HepG2 (cell line): ENCODE measurements at regions not wholly inside any gene's neighbourhood (a gene's known extent, or its start where the extent isn't known, plus 50 kb on each side); places are given as distances from the start of the nearest gene placed in this dataset.

Experiments used
- ATAC-seq: fragments of 200-7000 bp; cut with Tn5 transposase; 3 replicates; pipeline ENCODE4 v1.9.1; 2020; ENCODE audit warnings: mild to moderate bottlenecking, moderate library complexity
- BruUV-seq: library from RNA; stranded (reverse); fragments of 400-500 nt; replicated peaks from 2 replicates; lab custom pipeline; 2021; lab: Mats Ljungman, UMichigan
- CTCF ChIA-PET: fragments of 300-600 bp; formaldehyde crosslinking; extraction: SDS; loops from one replicate; lab custom pipeline; 2021; ENCODE audit warnings: low total read pairs, inconsistent platforms, low intra/inter-chr PET ratio; lab: Yijun Ruan, JAX
- POLR2A ChIA-PET: fragments of 350-600 bp; sonication (Branson Sonifier 250); formaldehyde crosslinking; loops from one replicate; lab custom pipeline; 2020; ENCODE audit warnings: antibody characterized with exemption, inconsistent platforms; lab: Yijun Ruan, JAX
- DNase-seq: peaks from one replicate; pipeline ENCODE4 v3.0.0-alpha.2; 2015; ENCODE audit warnings: low spot score
- FAIRE-seq: peaks from 3 replicates; lab custom pipeline; 2011; peaks lifted over from hg19 to GRCh38; lab: Jason Lieb, UNC
- H2AFZ ChIP-seq: one replicate; pipeline ENCODE4 v1.6.1; 2011; ENCODE audit warnings: low read length, inconsistent platforms
- H3K27ac ChIP-seq: fragments of 300-600 bp; 3 replicates; pipeline ENCODE4 v1.8.0; 2011; ENCODE audit warnings: mixed run types, mild to moderate bottlenecking, mixed read lengths, low read length, inconsistent platforms; ENCODE audit not compliant: insufficient read depth; ENCODE audit errors: extremely low read length
- H3K27me3 ChIP-seq, 2 experiments: fragments of 200-600 bp in 1 of 2; 2 replicates in 1 of 2; 3 replicates in 1 of 2; pipeline versions ENCODE4 v1.6.0 to v1.8.0; 2011; ENCODE audit warnings: low read length in 2 of 2, mild to moderate bottlenecking in 2 of 2, moderate library complexity in 2 of 2, inconsistent platforms in 1 of 2; ENCODE audit not compliant: insufficient read depth in 2 of 2, control insufficient read depth in 1 of 2
- H3K36me3 ChIP-seq, 2 experiments: fragments of 200-600 bp in 1 of 2; replicated peaks in 1 of 2; 2 replicates in 1 of 2; 3 replicates in 1 of 2; pipeline versions ENCODE4 v1.5.1 to v1.8.0; 2011; ENCODE audit warnings: low read length in 2 of 2, inconsistent platforms in 1 of 2; ENCODE audit not compliant: insufficient read depth in 2 of 2, control insufficient read depth in 1 of 2
- H3K4me1 ChIP-seq: 2 replicates; pipeline ENCODE4 v1.5.1; 2012; ENCODE audit warnings: low read length, inconsistent platforms; ENCODE audit not compliant: insufficient read depth
- H3K4me2 ChIP-seq: 2 replicates; pipeline ENCODE4 v1.6.0; 2011; ENCODE audit warnings: low read depth, low read length, inconsistent platforms
- H3K4me3 ChIP-seq, 3 experiments: fragments of 200-600 bp in 1 of 3; sonication (generic), shearing (Covaris generic) in 1 of 3; replicated peaks in 1 of 3; 2 replicates each; pipeline ENCODE4 v1.5.1; 2011 to 2016; ENCODE audit warnings: low read length in 3 of 3, inconsistent platforms in 2 of 3, low read depth in 2 of 3, mild to moderate bottlenecking in 2 of 3, control low read depth in 1 of 3, mixed read lengths in 1 of 3; ENCODE audit not compliant: insufficient read depth in 1 of 3
- H3K79me2 ChIP-seq: one replicate; pipeline ENCODE4 v1.6.1; 2011; ENCODE audit warnings: low read length, inconsistent platforms; ENCODE audit not compliant: insufficient read depth
- H3K9ac ChIP-seq: 2 replicates; pipeline ENCODE4 v1.6.0; 2011; ENCODE audit warnings: mild to moderate bottlenecking, low read depth, low read length, inconsistent platforms; ENCODE audit not compliant: insufficient read depth
- H3K9me3 ChIP-seq: 2 replicates; pipeline ENCODE4 v1.5.1; 2012; ENCODE audit warnings: mild to moderate bottlenecking, low read length
- H4K20me1 ChIP-seq: 2 replicates; pipeline ENCODE4 v1.6.0; 2011; ENCODE audit warnings: inconsistent platforms, mild to moderate bottlenecking, low read length, moderate library complexity; ENCODE audit not compliant: insufficient read depth
- KAT8 ChIP-seq: IDR thresholded peaks from 2 replicates; pipeline ENCODE4 v1.6.1; 2016; ENCODE audit warnings: missing genetic modification reagents, missing compliant biosample characterization
- KDM6A ChIP-seq: IDR thresholded peaks from 2 replicates; pipeline ENCODE4 v1.6.1; 2016; ENCODE audit warnings: low read depth
- MATR3 ChIP-seq: sonication (generic); formaldehyde crosslinking; IDR thresholded peaks from 2 replicates; pipeline ENCODE4 v1.4.0; 2020; ENCODE audit warnings: missing genetic modification reagents
- SMARCE1 ChIP-seq: fragments of 450-650 bp; IDR thresholded peaks from 2 replicates; pipeline ENCODE4 v1.6.1; 2017; ENCODE audit warnings: borderline replicate concordance
- SYNCRIP ChIP-seq: fragments of 200-400 bp; formaldehyde crosslinking; IDR thresholded peaks from 2 replicates; pipeline ENCODE4 v1.6.1; 2018; ENCODE audit warnings: mild to moderate bottlenecking, low read depth, low read length; ENCODE audit not compliant: insufficient read depth
- YEATS2 ChIP-seq: sonication (generic); formaldehyde crosslinking; IDR thresholded peaks from 2 replicates; pipeline ENCODE4 v1.4.0; 2020; ENCODE audit warnings: missing genetic modification reagents, borderline replicate concordance
- ZBTB3 ChIP-seq: sonication (generic); formaldehyde crosslinking; IDR thresholded peaks from 2 replicates; pipeline ENCODE4 v1.4.0; 2020; ENCODE audit warnings: low read depth, mild to moderate bottlenecking, moderate library complexity, missing genetic modification reagents, borderline replicate concordance
- ZNF441 ChIP-seq: sonication (generic); formaldehyde crosslinking; IDR thresholded peaks from 2 replicates; pipeline ENCODE4 v1.7.0; 2021; ENCODE audit warnings: missing genetic modification reagents, borderline replicate concordance
- ZNF550 ChIP-seq: sonication (generic); formaldehyde crosslinking; IDR thresholded peaks from 2 replicates; pipeline ENCODE4 v1.4.0; 2020; ENCODE audit warnings: mild to moderate bottlenecking, missing genetic modification reagents, borderline replicate concordance
- ZNF816 ChIP-seq: sonication (generic); formaldehyde crosslinking; IDR thresholded peaks from 2 replicates; pipeline ENCODE4 v1.8.0; 2022; ENCODE audit warnings: missing genetic modification reagents, mild to moderate bottlenecking, borderline replicate concordance
- in situ Hi-C: cut with HindIII; loops from 2 replicates; pipeline ENCODE4 v1.10.0; 2017; ENCODE audit warnings: low pct_unique_long_range_greater_than_20kb; ENCODE audit not compliant: extremely low pct_ligation_motif_present
- intact Hi-C: fragments of 100-400 bp; cut with micrococcal nuclease; formaldehyde crosslinking; loops from one replicate; pipeline ENCODE4 v1.10.0; 2022; ENCODE audit not compliant: unreplicated experiment
- TF ChIP-seq, protein P1 (sequence below): sonication (generic); formaldehyde crosslinking; IDR thresholded peaks from 2 replicates; pipeline ENCODE4 v1.4.0; 2020; ENCODE audit warnings: missing genetic modification reagents
- TF ChIP-seq, protein P2 (sequence below): sonication (generic); formaldehyde crosslinking; IDR thresholded peaks from 2 replicates; pipeline ENCODE4 v1.5.1; 2020; ENCODE audit warnings: missing genetic modification reagents, mild to moderate bottlenecking, borderline replicate concordance
- TF ChIP-seq, protein P3 (sequence below): sonication (generic); formaldehyde crosslinking; IDR thresholded peaks from 2 replicates; pipeline ENCODE4 v1.8.0; 2022; ENCODE audit warnings: mild to moderate bottlenecking, missing genetic modification reagents
- TF ChIP-seq, protein P4 (sequence below): sonication (generic); formaldehyde crosslinking; IDR thresholded peaks from 2 replicates; pipeline ENCODE4 v1.5.1; 2020; ENCODE audit warnings: missing genetic modification reagents, mild to moderate bottlenecking, borderline replicate concordance

- no peak for DNase-seq
- no TSS peak for BruUV-seq
- H2AFZ ChIP-seq = no peak overlapping the region
- no peak overlapping the region for H3K4me2 ChIP-seq
- H3K9me3 ChIP-seq = no peaks in the 10 kb centered on the region
- no peak for ATAC-seq
- no peak overlapping the region for H3K27ac ChIP-seq
- H3K4me3 ChIP-seq = no peak overlapping the region
- no peaks in the 10 kb centered on the region for H3K27me3 ChIP-seq
- POLR2A ChIA-PET = no interaction called here
- H3K9ac ChIP-seq = no peak overlapping the region
- no peaks in the 10 kb centered on the region for H3K36me3 ChIP-seq
- TF ChIP-seq, protein P1, sequence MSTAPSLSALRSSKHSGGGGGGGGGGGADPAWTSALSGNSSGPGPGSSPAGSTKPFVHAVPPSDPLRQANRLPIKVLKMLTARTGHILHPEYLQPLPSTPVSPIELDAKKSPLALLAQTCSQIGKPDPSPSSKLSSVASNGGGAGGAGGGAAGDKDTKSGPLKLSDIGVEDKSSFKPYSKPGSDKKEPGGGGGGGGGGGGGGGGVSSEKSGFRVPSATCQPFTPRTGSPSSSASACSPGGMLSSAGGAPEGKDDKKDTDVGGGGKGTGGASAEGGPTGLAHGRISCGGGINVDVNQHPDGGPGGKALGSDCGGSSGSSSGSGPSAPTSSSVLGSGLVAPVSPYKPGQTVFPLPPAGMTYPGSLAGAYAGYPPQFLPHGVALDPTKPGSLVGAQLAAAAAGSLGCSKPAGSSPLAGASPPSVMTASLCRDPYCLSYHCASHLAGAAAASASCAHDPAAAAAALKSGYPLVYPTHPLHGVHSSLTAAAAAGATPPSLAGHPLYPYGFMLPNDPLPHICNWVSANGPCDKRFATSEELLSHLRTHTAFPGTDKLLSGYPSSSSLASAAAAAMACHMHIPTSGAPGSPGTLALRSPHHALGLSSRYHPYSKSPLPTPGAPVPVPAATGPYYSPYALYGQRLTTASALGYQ (CRISPR knock-in tag) = no peak
- TF ChIP-seq, protein P2, sequence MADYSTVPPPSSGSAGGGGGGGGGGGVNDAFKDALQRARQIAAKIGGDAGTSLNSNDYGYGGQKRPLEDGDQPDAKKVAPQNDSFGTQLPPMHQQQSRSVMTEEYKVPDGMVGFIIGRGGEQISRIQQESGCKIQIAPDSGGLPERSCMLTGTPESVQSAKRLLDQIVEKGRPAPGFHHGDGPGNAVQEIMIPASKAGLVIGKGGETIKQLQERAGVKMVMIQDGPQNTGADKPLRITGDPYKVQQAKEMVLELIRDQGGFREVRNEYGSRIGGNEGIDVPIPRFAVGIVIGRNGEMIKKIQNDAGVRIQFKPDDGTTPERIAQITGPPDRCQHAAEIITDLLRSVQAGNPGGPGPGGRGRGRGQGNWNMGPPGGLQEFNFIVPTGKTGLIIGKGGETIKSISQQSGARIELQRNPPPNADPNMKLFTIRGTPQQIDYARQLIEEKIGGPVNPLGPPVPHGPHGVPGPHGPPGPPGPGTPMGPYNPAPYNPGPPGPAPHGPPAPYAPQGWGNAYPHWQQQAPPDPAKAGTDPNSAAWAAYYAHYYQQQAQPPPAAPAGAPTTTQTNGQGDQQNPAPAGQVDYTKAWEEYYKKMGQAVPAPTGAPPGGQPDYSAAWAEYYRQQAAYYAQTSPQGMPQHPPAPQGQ = no peak
- TF ChIP-seq ZNF816 (CRISPR knock-in tag) = no peak
- TF ChIP-seq KAT8 (CRISPR knock-in tag) = no peak
- no peak for TF ChIP-seq MATR3 (CRISPR knock-in tag)
- TF ChIP-seq, all 625 proteins: peak for 0
- Histone ChIP-seq H3K4me1 (no peaks in the 10 kb centered on the region), H4K20me1 (no peaks in the 10 kb centered on the region), H3K79me2 (no peaks in the 10 kb centered on the region)
- no peak for FAIRE-seq
- in situ Hi-C loops = no loop called here
- CTCF ChIA-PET = no interaction called here
- intact Hi-C loops = no loop called here
Measured at GRCh38 chr2:149766339-149766738, 178.8 kb upstream of the MMADHC start.

DNA sequence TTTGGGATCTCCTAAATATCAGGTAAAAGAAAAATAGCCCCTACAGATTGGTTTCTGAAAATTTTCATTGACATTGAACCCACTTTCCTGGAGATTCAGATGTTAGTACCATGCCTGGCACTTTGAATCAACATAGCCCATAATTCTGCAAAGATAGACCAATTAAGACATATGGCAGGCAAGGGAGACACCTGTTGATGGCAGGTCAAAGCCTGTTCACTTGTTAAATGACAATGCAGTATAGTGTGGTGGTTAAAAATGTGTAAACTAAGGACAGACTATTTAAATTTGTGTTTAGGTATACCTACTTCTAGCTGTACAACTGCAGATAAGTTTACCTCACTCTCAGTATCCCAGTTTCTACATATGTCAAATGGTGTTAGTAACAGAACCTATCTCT, 178.1 kb upstream of the MMADHC start:
- FAIRE-seq (no peak), DNase-seq (no peak), ATAC-seq (no peak)
- no peaks in the 10 kb centered on the region for H3K79me2 ChIP-seq
- CTCF ChIA-PET = no interaction called here
- H3K9me3 ChIP-seq = no peaks in the 10 kb centered on the region
- no peaks in the 10 kb centered on the region for H3K27me3 ChIP-seq
- BruUV-seq = no TSS peak
- no peaks in the 10 kb centered on the region for H4K20me1 ChIP-seq
- H3K4me3 ChIP-seq = no peak overlapping the region
- in situ Hi-C loops (no loop called here), intact Hi-C loops (no loop called here)
- no peak overlapping the region for H3K27ac ChIP-seq
- no peak overlapping the region for H3K4me2 ChIP-seq
- POLR2A ChIA-PET = no interaction called here
- H3K36me3 ChIP-seq = no peaks in the 10 kb centered on the region
- no peak overlapping the region for H2AFZ ChIP-seq
- no peak overlapping the region for H3K9ac ChIP-seq
- no peaks in the 10 kb centered on the region for H3K4me1 ChIP-seq
- TF ChIP-seq ZNF441 (CRISPR knock-in tag) (no peak), SMARCE1 (no peak), YEATS2 (CRISPR knock-in tag) (no peak), SYNCRIP (no peak), KDM6A (CRISPR knock-in tag) (no peak), ZBTB3 (CRISPR knock-in tag) (no peak), ZNF550 (no peak)
- TF ChIP-seq, protein P3, sequence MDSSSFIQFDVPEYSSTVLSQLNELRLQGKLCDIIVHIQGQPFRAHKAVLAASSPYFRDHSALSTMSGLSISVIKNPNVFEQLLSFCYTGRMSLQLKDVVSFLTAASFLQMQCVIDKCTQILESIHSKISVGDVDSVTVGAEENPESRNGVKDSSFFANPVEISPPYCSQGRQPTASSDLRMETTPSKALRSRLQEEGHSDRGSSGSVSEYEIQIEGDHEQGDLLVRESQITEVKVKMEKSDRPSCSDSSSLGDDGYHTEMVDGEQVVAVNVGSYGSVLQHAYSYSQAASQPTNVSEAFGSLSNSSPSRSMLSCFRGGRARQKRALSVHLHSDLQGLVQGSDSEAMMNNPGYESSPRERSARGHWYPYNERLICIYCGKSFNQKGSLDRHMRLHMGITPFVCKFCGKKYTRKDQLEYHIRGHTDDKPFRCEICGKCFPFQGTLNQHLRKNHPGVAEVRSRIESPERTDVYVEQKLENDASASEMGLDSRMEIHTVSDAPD (CRISPR knock-in tag) = no peak
- TF ChIP-seq, protein P4, sequence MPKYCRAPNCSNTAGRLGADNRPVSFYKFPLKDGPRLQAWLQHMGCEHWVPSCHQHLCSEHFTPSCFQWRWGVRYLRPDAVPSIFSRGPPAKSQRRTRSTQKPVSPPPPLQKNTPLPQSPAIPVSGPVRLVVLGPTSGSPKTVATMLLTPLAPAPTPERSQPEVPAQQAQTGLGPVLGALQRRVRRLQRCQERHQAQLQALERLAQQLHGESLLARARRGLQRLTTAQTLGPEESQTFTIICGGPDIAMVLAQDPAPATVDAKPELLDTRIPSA (CRISPR knock-in tag) = no peak
